ENCODE measurements at regions not wholly inside any gene's neighbourhood (a gene's known extent, or its start where the extent isn't known, plus 50 kb on each side); places are given as distances from the start of the nearest gene placed in this dataset.

GRCh38 chr2:9722451-9722850 lies 91.7 kb upstream of the YWHAQ start:
- TF ChIP-seq CTCF (IDR thresholded peaks at IDR 0.05) (no peak), POLR2A (IDR thresholded peaks at IDR 0.05; ENCODE audit: low read depth) (no peak)

Data from esophagus muscularis mucosa (tissue), 3 donors.